WTC11 (cell line): ENCODE measurements at regions not wholly inside any gene's neighbourhood (a gene's known extent, or its start where the extent isn't known, plus 50 kb on each side); places are given as distances from the start of the nearest gene placed in this dataset.

Source experiments
- ATAC-seq: fragments of 200-7000 bp; cut with Tn5 transposase; 2 replicates; pipeline ENCODE4 v1.10.0; 2021; ENCODE audit warnings: mild to moderate bottlenecking, moderate library complexity
- CTCF ChIA-PET: fragments of 300-600 bp; sonication (Branson Sonifier 250); formaldehyde crosslinking; loops from one replicate; lab custom pipeline; 2021; ENCODE audit warnings: antibody characterized with exemption; lab: Charles Lee
- POLR2A ChIA-PET: fragments of 350-600 bp; sonication (Branson Sonifier 250); formaldehyde crosslinking; loops from one replicate; lab custom pipeline; 2021; ENCODE audit warnings: antibody characterized with exemption; lab: Charles Lee
- DNase-seq: peaks from one replicate; pipeline ENCODE4 v3.0.0; 2021; ENCODE audit warnings: low spot score
- H3K27ac Mint-ChIP-seq: 2 replicates; pipeline ENCODE4 v1.8.0; 2021; ENCODE audit warnings: mixed read lengths
- H3K27me3 Mint-ChIP-seq: 2 replicates; pipeline ENCODE4 v1.8.0; 2021; ENCODE audit warnings: low read depth, mild to moderate bottlenecking, moderate library complexity, mixed read lengths
- H3K36me3 Mint-ChIP-seq: 2 replicates; pipeline ENCODE4 v1.8.0; 2021; ENCODE audit warnings: mixed read lengths
- H3K4me1 Mint-ChIP-seq: 2 replicates; pipeline ENCODE4 v1.8.0; 2022; ENCODE audit warnings: mixed read lengths
- H3K4me3 Mint-ChIP-seq: 2 replicates; pipeline ENCODE4 v1.8.0; 2021; ENCODE audit warnings: mild to moderate bottlenecking, moderate library complexity, mixed read lengths
- H3K9me3 Mint-ChIP-seq: 2 replicates; pipeline ENCODE4 v1.8.0; 2021; ENCODE audit warnings: mixed read lengths
- ATF2 ChIP-seq: sonication (generic); formaldehyde crosslinking; IDR thresholded peaks from 2 replicates; pipeline ENCODE4 v1.8.1; 2022; ENCODE audit warnings: low read depth, missing genetic modification reagents, borderline replicate concordance
- CBFB ChIP-seq: sonication (generic); formaldehyde crosslinking; IDR thresholded peaks from 2 replicates; pipeline ENCODE4 v1.8.1; 2022; ENCODE audit warnings: mild to moderate bottlenecking, low read depth, missing genetic modification reagents
- CDX4 ChIP-seq: fragments of 250-450 bp; sonication (Bioruptor Pico); IDR thresholded peaks from 2 replicates; pipeline ENCODE4 v1.9.0; 2021; ENCODE audit warnings: moderate library complexity, mild to moderate bottlenecking, inconsistent platforms, borderline replicate concordance
- CREB1 ChIP-seq: sonication (generic); formaldehyde crosslinking; IDR thresholded peaks from 2 replicates; pipeline ENCODE4 v1.8.0; 2023; ENCODE audit warnings: mild to moderate bottlenecking, missing genetic modification reagents
- IRF1 ChIP-seq: sonication (generic); formaldehyde crosslinking; IDR thresholded peaks from 2 replicates; pipeline ENCODE4 v1.8.0; 2023; ENCODE audit warnings: missing genetic modification reagents
- NFE2L1 ChIP-seq: sonication (generic); formaldehyde crosslinking; IDR thresholded peaks from 2 replicates; pipeline ENCODE4 v1.8.1; 2023; ENCODE audit warnings: missing genetic modification reagents
- OVOL2 ChIP-seq: fragments of 250-450 bp; sonication (Bioruptor Pico); IDR thresholded peaks from 2 replicates; pipeline ENCODE4 v1.9.0; 2021; ENCODE audit warnings: mild to moderate bottlenecking, borderline replicate concordance
- PRRX2 ChIP-seq: fragments of 250-450 bp; sonication (Bioruptor Pico); IDR thresholded peaks from 2 replicates; pipeline ENCODE4 v1.8.0; 2021; ENCODE audit warnings: mild to moderate bottlenecking
- SMAD3 ChIP-seq: sonication (generic); formaldehyde crosslinking; IDR thresholded peaks from 2 replicates; pipeline ENCODE4 v1.8.0; 2022; ENCODE audit warnings: missing genetic modification reagents, mild to moderate bottlenecking, borderline replicate concordance
- TCF7 ChIP-seq: sonication (generic); formaldehyde crosslinking; IDR thresholded peaks from 2 replicates; pipeline ENCODE4 v1.8.0; 2022; ENCODE audit warnings: mild to moderate bottlenecking, low read depth, missing genetic modification reagents, moderate library complexity
- USF1 ChIP-seq: sonication (generic); formaldehyde crosslinking; IDR thresholded peaks from 2 replicates; pipeline ENCODE4 v1.8.0; 2022; ENCODE audit warnings: mild to moderate bottlenecking, missing genetic modification reagents
- ZMAT4 ChIP-seq: fragments of 250-450 bp; sonication (Bioruptor Pico); IDR thresholded peaks from 2 replicates; pipeline ENCODE4 v1.9.0; 2021; ENCODE audit warnings: mild to moderate bottlenecking
- ZNF671 ChIP-seq: fragments of 250-450 bp; sonication (Bioruptor Pico); IDR thresholded peaks from 2 replicates; pipeline ENCODE4 v1.8.0; 2021; ENCODE audit warnings: mild to moderate bottlenecking
- TF ChIP-seq, protein P1 (sequence below): sonication (generic); formaldehyde crosslinking; IDR thresholded peaks from 2 replicates; pipeline ENCODE4 v1.8.0; 2022; ENCODE audit warnings: missing genetic modification reagents
- TF ChIP-seq, protein P2 (sequence below): fragments of 250-450 bp; sonication (Bioruptor Pico); IDR thresholded peaks from 2 replicates; pipeline ENCODE4 v1.9.0; 2021; ENCODE audit warnings: mild to moderate bottlenecking
- TF ChIP-seq, protein P3 (sequence below): sonication (generic); formaldehyde crosslinking; IDR thresholded peaks from 2 replicates; pipeline ENCODE4 v1.8.1; 2022; ENCODE audit warnings: mild to moderate bottlenecking, moderate library complexity, missing genetic modification reagents
- TF ChIP-seq, protein P4 (sequence below): sonication (generic); formaldehyde crosslinking; conservative IDR thresholded peaks from 2 replicates; pipeline ENCODE4 v1.8.1; 2022; ENCODE audit warnings: mild to moderate bottlenecking, missing genetic modification reagents

DNA sequence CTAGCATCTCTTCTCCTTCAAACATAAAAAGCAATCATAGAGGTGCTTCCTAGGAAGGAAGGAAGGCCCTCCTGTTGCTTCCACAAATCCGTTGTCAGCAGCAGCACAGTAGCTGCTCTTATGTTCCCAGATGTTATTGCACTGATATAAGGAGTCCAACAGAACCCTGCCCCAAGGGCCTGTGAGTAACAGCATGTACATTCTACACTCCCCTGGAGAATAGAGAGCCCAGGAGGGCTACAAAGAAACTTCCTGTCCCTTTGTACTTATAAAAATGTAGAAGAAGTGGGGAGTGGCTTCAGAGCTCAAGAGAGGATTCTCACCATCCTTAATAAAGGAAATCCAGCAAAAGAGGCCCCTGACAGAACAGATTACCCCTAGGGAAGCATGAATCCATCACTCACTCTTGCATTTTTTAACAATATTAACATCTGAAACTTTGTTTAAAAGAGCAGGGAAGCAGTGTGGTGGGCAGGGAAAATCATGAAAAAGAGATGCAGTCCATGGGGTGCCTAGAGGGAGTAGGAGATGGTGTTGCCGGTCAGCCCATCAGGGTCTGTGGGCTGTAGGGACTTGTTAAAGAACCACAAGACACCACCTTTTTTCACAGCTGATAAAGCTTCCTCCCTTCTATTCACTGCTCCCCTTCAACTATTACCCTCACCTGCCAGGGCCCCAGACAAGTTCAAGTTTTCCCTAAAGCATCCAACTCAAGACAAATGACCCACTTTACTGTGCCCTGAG lies 104.5 kb upstream of the ADGRF1 start:
- DNase-seq (no peak), ATAC-seq (peak; percentile 73)
- H3K4me1 Mint-ChIP-seq, result peaks cover 44% of the 10 kb centered on the region
- POLR2A ChIA-PET, result interaction anchor here (0.6 kb wide), 1 partner anchor 111 kb away, joined by 3 read pairs; no protein-coding TSS in a partner anchor
- TF ChIP-seq ZNF671 (CRISPR knock-in tag), result no peak
- no peak for TF ChIP-seq NFE2L1 (CRISPR knock-in tag)
- TF ChIP-seq TCF7 (CRISPR knock-in tag), result no peak
- no peak for TF ChIP-seq ZMAT4 (CRISPR knock-in tag)
- TF ChIP-seq, protein P1, sequence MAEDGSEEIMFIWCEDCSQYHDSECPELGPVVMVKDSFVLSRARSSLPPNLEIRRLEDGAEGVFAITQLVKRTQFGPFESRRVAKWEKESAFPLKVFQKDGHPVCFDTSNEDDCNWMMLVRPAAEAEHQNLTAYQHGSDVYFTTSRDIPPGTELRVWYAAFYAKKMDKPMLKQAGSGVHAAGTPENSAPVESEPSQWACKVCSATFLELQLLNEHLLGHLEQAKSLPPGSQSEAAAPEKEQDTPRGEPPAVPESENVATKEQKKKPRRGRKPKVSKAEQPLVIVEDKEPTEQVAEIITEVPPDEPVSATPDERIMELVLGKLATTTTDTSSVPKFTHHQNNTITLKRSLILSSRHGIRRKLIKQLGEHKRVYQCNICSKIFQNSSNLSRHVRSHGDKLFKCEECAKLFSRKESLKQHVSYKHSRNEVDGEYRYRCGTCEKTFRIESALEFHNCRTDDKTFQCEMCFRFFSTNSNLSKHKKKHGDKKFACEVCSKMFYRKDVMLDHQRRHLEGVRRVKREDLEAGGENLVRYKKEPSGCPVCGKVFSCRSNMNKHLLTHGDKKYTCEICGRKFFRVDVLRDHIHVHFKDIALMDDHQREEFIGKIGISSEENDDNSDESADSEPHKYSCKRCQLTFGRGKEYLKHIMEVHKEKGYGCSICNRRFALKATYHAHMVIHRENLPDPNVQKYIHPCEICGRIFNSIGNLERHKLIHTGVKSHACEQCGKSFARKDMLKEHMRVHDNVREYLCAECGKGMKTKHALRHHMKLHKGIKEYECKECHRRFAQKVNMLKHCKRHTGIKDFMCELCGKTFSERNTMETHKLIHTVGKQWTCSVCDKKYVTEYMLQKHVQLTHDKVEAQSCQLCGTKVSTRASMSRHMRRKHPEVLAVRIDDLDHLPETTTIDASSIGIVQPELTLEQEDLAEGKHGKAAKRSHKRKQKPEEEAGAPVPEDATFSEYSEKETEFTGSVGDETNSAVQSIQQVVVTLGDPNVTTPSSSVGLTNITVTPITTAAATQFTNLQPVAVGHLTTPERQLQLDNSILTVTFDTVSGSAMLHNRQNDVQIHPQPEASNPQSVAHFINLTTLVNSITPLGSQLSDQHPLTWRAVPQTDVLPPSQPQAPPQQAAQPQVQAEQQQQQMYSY (CRISPR knock-in tag), result no peak
- no peak for TF ChIP-seq CREB1 (CRISPR knock-in tag)
- H3K36me3 Mint-ChIP-seq, result no peaks in the 10 kb centered on the region
- CTCF ChIA-PET, result no interaction called here
- H3K27ac Mint-ChIP-seq, result peak overlapping the region; percentile 5; the same call in 1 of the 2 replicates
- H3K4me3 Mint-ChIP-seq, result no peak overlapping the region
- 0 out of 2 replicates have a peak, but pooled peaks cover 6% of the 10 kb centered on the region for H3K9me3 Mint-ChIP-seq
- no peaks in the 10 kb centered on the region for H3K27me3 Mint-ChIP-seq

DNA sequence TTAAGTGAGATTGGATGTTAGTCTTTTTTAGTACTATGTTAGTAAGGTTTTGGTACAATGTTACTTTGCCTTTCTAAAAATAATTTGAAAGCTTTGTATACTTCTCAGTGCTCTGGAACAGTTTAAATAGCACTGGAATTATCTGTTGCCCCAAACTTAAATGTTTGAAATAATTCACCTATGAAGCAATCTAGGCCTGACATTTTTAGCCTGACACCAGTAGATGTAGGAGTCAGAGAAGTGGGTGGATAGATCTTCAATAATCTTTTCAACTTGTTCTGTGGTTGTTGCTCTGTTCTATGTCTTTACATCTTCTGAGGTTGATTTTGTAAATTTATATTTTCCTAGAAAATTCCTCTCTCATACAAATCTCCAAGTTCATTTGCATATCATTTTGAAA lies 103.1 kb upstream of the ADGRF1 start:
- TF ChIP-seq ATF2 (CRISPR knock-in tag) (no peak), IRF1 (CRISPR knock-in tag) (no peak), OVOL2 (CRISPR knock-in tag) (no peak)
- TF ChIP-seq, protein P2, sequence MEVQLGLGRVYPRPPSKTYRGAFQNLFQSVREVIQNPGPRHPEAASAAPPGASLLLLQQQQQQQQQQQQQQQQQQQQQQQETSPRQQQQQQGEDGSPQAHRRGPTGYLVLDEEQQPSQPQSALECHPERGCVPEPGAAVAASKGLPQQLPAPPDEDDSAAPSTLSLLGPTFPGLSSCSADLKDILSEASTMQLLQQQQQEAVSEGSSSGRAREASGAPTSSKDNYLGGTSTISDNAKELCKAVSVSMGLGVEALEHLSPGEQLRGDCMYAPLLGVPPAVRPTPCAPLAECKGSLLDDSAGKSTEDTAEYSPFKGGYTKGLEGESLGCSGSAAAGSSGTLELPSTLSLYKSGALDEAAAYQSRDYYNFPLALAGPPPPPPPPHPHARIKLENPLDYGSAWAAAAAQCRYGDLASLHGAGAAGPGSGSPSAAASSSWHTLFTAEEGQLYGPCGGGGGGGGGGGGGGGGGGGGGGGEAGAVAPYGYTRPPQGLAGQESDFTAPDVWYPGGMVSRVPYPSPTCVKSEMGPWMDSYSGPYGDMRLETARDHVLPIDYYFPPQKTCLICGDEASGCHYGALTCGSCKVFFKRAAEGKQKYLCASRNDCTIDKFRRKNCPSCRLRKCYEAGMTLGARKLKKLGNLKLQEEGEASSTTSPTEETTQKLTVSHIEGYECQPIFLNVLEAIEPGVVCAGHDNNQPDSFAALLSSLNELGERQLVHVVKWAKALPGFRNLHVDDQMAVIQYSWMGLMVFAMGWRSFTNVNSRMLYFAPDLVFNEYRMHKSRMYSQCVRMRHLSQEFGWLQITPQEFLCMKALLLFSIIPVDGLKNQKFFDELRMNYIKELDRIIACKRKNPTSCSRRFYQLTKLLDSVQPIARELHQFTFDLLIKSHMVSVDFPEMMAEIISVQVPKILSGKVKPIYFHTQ (CRISPR knock-in tag), result no peak
- H3K36me3 Mint-ChIP-seq, result no peaks in the 10 kb centered on the region
- DNase-seq (no peak), ATAC-seq (no peak)
- H3K27me3 Mint-ChIP-seq, result no peaks in the 10 kb centered on the region
- POLR2A ChIA-PET, result no interaction called here
- 0 out of 2 replicates have a peak, but pooled peaks cover 3% of the 10 kb centered on the region for H3K9me3 Mint-ChIP-seq
- peaks cover 44% of the 10 kb centered on the region for H3K4me1 Mint-ChIP-seq
- H3K4me3 Mint-ChIP-seq, result no peak overlapping the region
- H3K27ac Mint-ChIP-seq, result no peak overlapping the region
- CTCF ChIA-PET, result no interaction called here

DNA sequence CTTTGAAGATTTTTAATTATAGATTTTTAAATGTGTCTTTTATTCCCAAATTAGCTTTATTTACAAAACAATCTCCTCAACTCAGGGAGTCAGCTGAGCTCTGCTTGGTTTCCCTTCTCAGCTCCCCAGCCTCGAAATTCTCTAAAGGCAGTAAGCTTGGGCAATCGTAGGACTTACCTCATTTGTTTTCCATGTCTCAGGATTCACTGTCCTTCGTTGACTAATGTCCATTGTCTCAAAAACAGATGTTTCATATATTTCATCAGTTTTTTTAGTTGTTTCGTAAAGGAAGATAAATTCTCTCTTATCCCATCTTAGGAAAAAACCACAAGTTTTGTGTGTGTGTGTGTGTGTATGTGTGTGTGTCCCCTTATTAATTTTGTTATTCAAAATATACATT lies 102.2 kb upstream of the ADGRF1 start:
- TF ChIP-seq, protein P3, sequence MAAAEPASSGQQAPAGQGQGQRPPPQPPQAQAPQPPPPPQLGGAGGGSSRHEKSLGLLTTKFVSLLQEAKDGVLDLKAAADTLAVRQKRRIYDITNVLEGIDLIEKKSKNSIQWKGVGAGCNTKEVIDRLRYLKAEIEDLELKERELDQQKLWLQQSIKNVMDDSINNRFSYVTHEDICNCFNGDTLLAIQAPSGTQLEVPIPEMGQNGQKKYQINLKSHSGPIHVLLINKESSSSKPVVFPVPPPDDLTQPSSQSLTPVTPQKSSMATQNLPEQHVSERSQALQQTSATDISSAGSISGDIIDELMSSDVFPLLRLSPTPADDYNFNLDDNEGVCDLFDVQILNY, result no peak
- no peak for TF ChIP-seq CDX4 (CRISPR knock-in tag)
- no peak for TF ChIP-seq USF1
- TF ChIP-seq, protein P4, sequence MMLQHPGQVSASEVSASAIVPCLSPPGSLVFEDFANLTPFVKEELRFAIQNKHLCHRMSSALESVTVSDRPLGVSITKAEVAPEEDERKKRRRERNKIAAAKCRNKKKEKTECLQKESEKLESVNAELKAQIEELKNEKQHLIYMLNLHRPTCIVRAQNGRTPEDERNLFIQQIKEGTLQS (CRISPR knock-in tag), result no peak
- TF ChIP-seq PRRX2 (CRISPR knock-in tag), result no peak
- TF ChIP-seq CBFB, result no peak
- TF ChIP-seq OVOL2 (CRISPR knock-in tag), result no peak
- TF ChIP-seq NFE2L1 (CRISPR knock-in tag), result no peak
- TF ChIP-seq SMAD3 (CRISPR knock-in tag), result no peak
- Mint-ChIP-seq H3K4me3 (no peak overlapping the region), H3K27ac (peak overlapping the region; percentile 70), H3K27me3 (no peaks in the 10 kb centered on the region), H3K4me1 (peaks cover 45% of the 10 kb centered on the region), H3K9me3 (0 out of 2 replicates have a peak, but pooled peaks cover 3% of the 10 kb centered on the region), H3K36me3 (no peaks in the 10 kb centered on the region)
- ChIA-PET CTCF (no interaction called here), POLR2A (no interaction called here)
- peak; percentile 38; the same call in 1 of the 2 replicates for ATAC-seq
- no peak for DNase-seq
